Neural cell (in vitro differentiated cells): ENCODE measurements at regions not wholly inside any gene's neighbourhood (a gene's known extent, or its start where the extent isn't known, plus 50 kb on each side); places are given as distances from the start of the nearest gene placed in this dataset.

Experiments used
- H2AFZ ChIP-seq: fragments of 200-600, 300-800 bp; sonication (generic), shearing (Covaris generic); 2 replicates; pipeline ENCODE4 v1.6.0; 2014; ENCODE audit warnings: low read depth, mild to moderate bottlenecking, antibody characterized with exemption, low read length, moderate library complexity
- H3F3A ChIP-seq: fragments of 200-600 bp; shearing (Covaris generic); 2 replicates; pipeline ENCODE4 v1.6.1; 2016; ENCODE audit warnings: mild to moderate bottlenecking, moderate library complexity, mixed read lengths, antibody characterized with exemption, low read length; ENCODE audit not compliant: insufficient read depth, poor library complexity, severe bottlenecking
- H3K27ac ChIP-seq: fragments of 200-600, 300-800 bp; sonication (generic), shearing (Covaris generic); 2 replicates; pipeline ENCODE4 v1.5.1; 2014; ENCODE audit warnings: mild to moderate bottlenecking, low read length, moderate library complexity
- H3K27me3 ChIP-seq: fragments of 300-800, 200-600 bp; sonication (generic), shearing (Covaris generic); 2 replicates; pipeline ENCODE4 v1.6.0; 2014; ENCODE audit warnings: mild to moderate bottlenecking, low read depth, low read length, moderate library complexity; ENCODE audit not compliant: insufficient read depth
- H3K36me3 ChIP-seq: fragments of 300-800, 200-600 bp; sonication (generic), shearing (Covaris generic); 2 replicates; pipeline ENCODE4 v1.5.1; 2014; ENCODE audit warnings: mild to moderate bottlenecking, antibody characterized with exemption, low read length, moderate library complexity; ENCODE audit not compliant: insufficient read depth
- H3K4me2 ChIP-seq: fragments of 300-800, 200-600 bp; sonication (generic), shearing (Covaris generic); 2 replicates; pipeline ENCODE4 v1.6.0; 2014; ENCODE audit warnings: mild to moderate bottlenecking, low read length
- H3K4me3 ChIP-seq: fragments of 300-800, 200-600 bp; sonication (generic), shearing (Covaris generic); 2 replicates; pipeline ENCODE4 v1.5.1; 2014; ENCODE audit warnings: mild to moderate bottlenecking, low read length, moderate library complexity
- H3K79me2 ChIP-seq: fragments of 200-600 bp; shearing (Covaris generic); replicated peaks from 2 replicates; pipeline ENCODE4 v1.6.0; 2014; ENCODE audit warnings: mild to moderate bottlenecking, low read length, moderate library complexity; ENCODE audit not compliant: insufficient read depth
- H3K9ac ChIP-seq: fragments of 300-800, 200-600 bp; sonication (generic), shearing (Covaris generic); 2 replicates; pipeline ENCODE4 v1.6.1; 2016; ENCODE audit warnings: mild to moderate bottlenecking, low read length, mixed read lengths
- H3K9me2 ChIP-seq: fragments of 200-600 bp; shearing (Covaris generic); 2 replicates; pipeline ENCODE4 v1.6.1; 2016; ENCODE audit warnings: mild to moderate bottlenecking, low read length, mixed read lengths; ENCODE audit not compliant: insufficient read depth
- H3K9me3 ChIP-seq: fragments of 200-600, 300-800 bp; sonication (generic), shearing (Covaris generic); 2 replicates; pipeline ENCODE4 v1.6.1; 2016; ENCODE audit warnings: mild to moderate bottlenecking, mixed run types, low read length, moderate library complexity, mixed read lengths
- H4K20me1 ChIP-seq: fragments of 200-600 bp; shearing (Covaris generic); 2 replicates; pipeline ENCODE4 v1.6.1; 2016; ENCODE audit warnings: mild to moderate bottlenecking, mixed run types; ENCODE audit not compliant: insufficient read depth
- CTCF ChIP-seq: fragments of 450-650 bp; IDR thresholded peaks from 2 replicates; pipeline ENCODE4 v1.5.1; 2014; ENCODE audit warnings: antibody characterized with exemption, mild to moderate bottlenecking, moderate library complexity; ENCODE audit not compliant: poor library complexity, severe bottlenecking
- EP300 ChIP-seq: fragments of 450-650 bp; conservative IDR thresholded peaks from 2 replicates; pipeline ENCODE4 v1.6.1; 2014; ENCODE audit warnings: antibody characterized with exemption, mild to moderate bottlenecking, moderate library complexity; ENCODE audit not compliant: poor library complexity, severe bottlenecking
- EZH2 ChIP-seq: fragments of 200-600, 300-800 bp; shearing (Covaris generic), sonication (generic); IDR thresholded peaks from 2 replicates; pipeline ENCODE4 v1.6.1; 2014; ENCODE audit warnings: antibody characterized with exemption, low read length, borderline replicate concordance, mild to moderate bottlenecking; ENCODE audit not compliant: insufficient read depth, poor library complexity, severe bottlenecking
- MXI1 ChIP-seq: fragments of 450-650 bp; conservative IDR thresholded peaks from 2 replicates; pipeline ENCODE4 v1.6.1; 2014; ENCODE audit warnings: antibody characterized with exemption, mild to moderate bottlenecking; ENCODE audit not compliant: poor library complexity, severe bottlenecking
- POLR2AphosphoS5 ChIP-seq: IDR thresholded peaks from 2 replicates; pipeline ENCODE4 v1.6.1; 2012
- RAD21 ChIP-seq: fragments of 450-650 bp; conservative IDR thresholded peaks from 2 replicates; pipeline ENCODE4 v1.6.1; 2014; ENCODE audit warnings: antibody characterized with exemption, mild to moderate bottlenecking, moderate library complexity
- SMC3 ChIP-seq: fragments of 450-650 bp; conservative IDR thresholded peaks from 2 replicates; pipeline ENCODE4 v1.6.1; 2014; ENCODE audit warnings: antibody characterized with exemption, mild to moderate bottlenecking, moderate library complexity; ENCODE audit not compliant: poor library complexity
- TAF1 ChIP-seq: IDR thresholded peaks from 2 replicates; pipeline ENCODE4 v1.6.1; 2012; ENCODE audit warnings: low read depth
- TF ChIP-seq, protein P1 (sequence below): IDR thresholded peaks from 2 replicates; pipeline ENCODE4 v1.6.1; 2012; ENCODE audit warnings: borderline replicate concordance

GRCh38 chr4:32824336-32824735 is 2104.2 kb downstream of the PCDH7 start:
- no peak overlapping the region for H2AFZ ChIP-seq
- no peaks in the 10 kb centered on the region for H3K79me2 ChIP-seq
- H4K20me1 ChIP-seq: no peaks in the 10 kb centered on the region
- H3K9me3 ChIP-seq: no peaks in the 10 kb centered on the region
- H3K9ac ChIP-seq: no peak overlapping the region
- H3K4me2 ChIP-seq: no peak overlapping the region
- no peaks in the 10 kb centered on the region for H3K27me3 ChIP-seq
- no peak overlapping the region for H3K4me3 ChIP-seq
- H3K36me3 ChIP-seq: no peaks in the 10 kb centered on the region
- H3K27ac ChIP-seq: no peak overlapping the region
- TF ChIP-seq EP300 (no peak), TAF1 (no peak), RAD21 (no peak), SMC3 (no peak), POLR2AphosphoS5 (no peak)
- H3F3A ChIP-seq: no peaks in the 10 kb centered on the region
- H3K9me2 ChIP-seq: no peaks in the 10 kb centered on the region

- no peaks in the 10 kb centered on the region for H3F3A ChIP-seq
- no peaks in the 10 kb centered on the region for H3K9me2 ChIP-seq
- H4K20me1 ChIP-seq: no peaks in the 10 kb centered on the region
- TF ChIP-seq CTCF (no peak), SMC3 (no peak)
- H3K36me3 ChIP-seq: no peaks in the 10 kb centered on the region
- no peaks in the 10 kb centered on the region for H3K79me2 ChIP-seq
- H3K4me2 ChIP-seq: no peak overlapping the region
- no peak overlapping the region for H3K4me3 ChIP-seq
- no peak overlapping the region for H2AFZ ChIP-seq
- H3K27me3 ChIP-seq: no peaks in the 10 kb centered on the region
- no peaks in the 10 kb centered on the region for H3K9me3 ChIP-seq
- H3K27ac ChIP-seq: no peak overlapping the region
- no peak overlapping the region for H3K9ac ChIP-seq
Measured at GRCh38 chr4:32826169-32826568, 2106.0 kb downstream of the PCDH7 start.

DNA sequence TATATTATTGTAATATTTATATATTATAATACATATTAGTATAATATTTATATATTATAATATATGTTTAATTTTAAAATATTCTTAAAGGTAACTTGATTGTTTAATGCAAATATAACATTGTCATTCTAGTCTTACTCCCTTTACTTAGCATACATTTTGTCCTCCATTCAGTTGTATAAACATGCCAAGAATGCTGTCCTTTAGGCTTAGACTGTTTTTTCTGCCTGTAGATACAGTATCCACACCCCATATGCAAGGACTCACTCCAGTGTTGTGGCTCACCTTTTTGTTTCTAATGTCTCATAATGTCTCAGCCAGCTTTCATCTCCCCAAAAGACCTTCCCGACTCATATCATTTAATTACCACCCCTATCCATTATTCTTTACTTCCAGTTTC is 2110.0 kb downstream of the PCDH7 start:
- H4K20me1 ChIP-seq: no peaks in the 10 kb centered on the region
- no peaks in the 10 kb centered on the region for H3K36me3 ChIP-seq
- no peaks in the 10 kb centered on the region for H3F3A ChIP-seq
- no peak overlapping the region for H3K27ac ChIP-seq
- H3K4me3 ChIP-seq: no peak overlapping the region
- no peaks in the 10 kb centered on the region for H3K9me2 ChIP-seq
- no peaks in the 10 kb centered on the region for H3K9me3 ChIP-seq
- H3K4me2 ChIP-seq: no peak overlapping the region
- TF ChIP-seq, protein P1, sequence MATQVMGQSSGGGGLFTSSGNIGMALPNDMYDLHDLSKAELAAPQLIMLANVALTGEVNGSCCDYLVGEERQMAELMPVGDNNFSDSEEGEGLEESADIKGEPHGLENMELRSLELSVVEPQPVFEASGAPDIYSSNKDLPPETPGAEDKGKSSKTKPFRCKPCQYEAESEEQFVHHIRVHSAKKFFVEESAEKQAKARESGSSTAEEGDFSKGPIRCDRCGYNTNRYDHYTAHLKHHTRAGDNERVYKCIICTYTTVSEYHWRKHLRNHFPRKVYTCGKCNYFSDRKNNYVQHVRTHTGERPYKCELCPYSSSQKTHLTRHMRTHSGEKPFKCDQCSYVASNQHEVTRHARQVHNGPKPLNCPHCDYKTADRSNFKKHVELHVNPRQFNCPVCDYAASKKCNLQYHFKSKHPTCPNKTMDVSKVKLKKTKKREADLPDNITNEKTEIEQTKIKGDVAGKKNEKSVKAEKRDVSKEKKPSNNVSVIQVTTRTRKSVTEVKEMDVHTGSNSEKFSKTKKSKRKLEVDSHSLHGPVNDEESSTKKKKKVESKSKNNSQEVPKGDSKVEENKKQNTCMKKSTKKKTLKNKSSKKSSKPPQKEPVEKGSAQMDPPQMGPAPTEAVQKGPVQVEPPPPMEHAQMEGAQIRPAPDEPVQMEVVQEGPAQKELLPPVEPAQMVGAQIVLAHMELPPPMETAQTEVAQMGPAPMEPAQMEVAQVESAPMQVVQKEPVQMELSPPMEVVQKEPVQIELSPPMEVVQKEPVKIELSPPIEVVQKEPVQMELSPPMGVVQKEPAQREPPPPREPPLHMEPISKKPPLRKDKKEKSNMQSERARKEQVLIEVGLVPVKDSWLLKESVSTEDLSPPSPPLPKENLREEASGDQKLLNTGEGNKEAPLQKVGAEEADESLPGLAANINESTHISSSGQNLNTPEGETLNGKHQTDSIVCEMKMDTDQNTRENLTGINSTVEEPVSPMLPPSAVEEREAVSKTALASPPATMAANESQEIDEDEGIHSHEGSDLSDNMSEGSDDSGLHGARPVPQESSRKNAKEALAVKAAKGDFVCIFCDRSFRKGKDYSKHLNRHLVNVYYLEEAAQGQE: no peak
- no peak for TF ChIP-seq RAD21
- no peak for TF ChIP-seq POLR2AphosphoS5
- TF ChIP-seq MXI1: no peak
- no peak for TF ChIP-seq TAF1
- no peak for TF ChIP-seq EZH2
- no peak for TF ChIP-seq EP300
- no peak for TF ChIP-seq SMC3
- TF ChIP-seq CTCF: no peak
- H3K9ac ChIP-seq: no peak overlapping the region
- no peaks in the 10 kb centered on the region for H3K79me2 ChIP-seq
- H3K27me3 ChIP-seq: no peaks in the 10 kb centered on the region
- H2AFZ ChIP-seq: no peak overlapping the region
